ENCODE measurements at regions not wholly inside any gene's neighbourhood (a gene's known extent, or its start where the extent isn't known, plus 50 kb on each side); places are given as distances from the start of the nearest gene placed in this dataset.

DNA sequence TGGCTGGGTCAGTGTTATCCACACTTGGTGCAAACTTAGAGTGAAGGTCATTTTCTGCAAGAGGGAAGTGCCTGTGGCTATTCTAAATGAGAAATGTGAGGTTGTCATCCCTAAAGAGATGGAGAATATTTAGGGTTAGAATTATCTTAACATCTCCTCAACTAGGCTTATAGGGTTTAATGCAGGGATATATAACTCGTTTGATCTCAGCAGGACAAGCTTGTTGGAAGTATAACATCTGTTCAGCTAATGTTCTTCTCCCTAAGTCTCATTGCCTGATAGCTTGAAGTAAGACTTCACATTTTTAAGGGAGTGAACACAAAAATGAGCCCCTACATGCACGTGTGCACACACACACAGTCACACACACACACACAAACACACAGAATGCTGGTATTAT lies 75.9 kb upstream of the NRXN1 start:
- H3K4me1 ChIP-seq (ENCODE audit: control insufficient read depth, insufficient read depth, low read length), result no peaks in the 10 kb centered on the region
- no peaks in the 10 kb centered on the region for H3K9me3 ChIP-seq (ENCODE audit: control insufficient read depth, low read depth, low read length)
- H3K36me3 ChIP-seq (ENCODE audit: control insufficient read depth, insufficient read depth, low read length), result no peaks in the 10 kb centered on the region
- H3K4me3 ChIP-seq (ENCODE audit: low read length), result no peak overlapping the region
- WGBS (ENCODE audit: insufficient coverage, low lambda C conversion rate), result no CpG with 5 or more reads among the region's 2 CpGs
- H3K27ac ChIP-seq (ENCODE audit: low read length), result no peak overlapping the region
- H3K27me3 ChIP-seq (ENCODE audit: control insufficient read depth, insufficient read depth, low read length), result no peaks in the 10 kb centered on the region
- no peak for DNase-seq

- Histone ChIP-seq H3K36me3 (ENCODE audit: control insufficient read depth, insufficient read depth, low read length) (no peaks in the 10 kb centered on the region), H3K4me1 (ENCODE audit: control insufficient read depth, insufficient read depth, low read length) (no peaks in the 10 kb centered on the region), H3K9me3 (ENCODE audit: control insufficient read depth, low read depth, low read length) (no peaks in the 10 kb centered on the region), H3K27me3 (ENCODE audit: control insufficient read depth, insufficient read depth, low read length) (no peaks in the 10 kb centered on the region), H3K27ac (ENCODE audit: low read length) (no peak overlapping the region), H3K4me3 (ENCODE audit: low read length) (no peak overlapping the region)
- WGBS (ENCODE audit: insufficient coverage, low lambda C conversion rate), result 80% methylated on average over 1 of the region's 2 CpGs
- DNase-seq, result no peak
Measured at GRCh38 chr2:51105811-51106210, 73.9 kb upstream of the NRXN1 start.

DNA sequence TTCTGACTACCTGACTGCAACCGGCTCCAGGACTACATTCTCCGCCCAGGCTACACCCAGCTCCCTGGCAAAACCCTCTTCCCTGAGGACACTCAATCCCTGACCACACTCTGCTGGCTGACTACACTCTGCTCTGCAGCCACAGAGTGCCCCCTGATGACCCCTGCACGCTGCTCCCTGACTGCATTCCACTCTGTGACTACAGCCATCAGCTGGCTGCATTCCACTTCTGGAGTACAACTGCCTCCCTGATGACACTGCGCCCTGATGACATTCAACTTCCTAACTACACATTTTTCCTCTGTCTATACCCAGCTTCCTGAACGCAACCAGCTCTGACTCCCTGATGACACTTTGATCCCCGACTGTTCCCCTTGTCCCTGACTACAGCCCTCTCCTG lies 71.3 kb upstream of the NRXN1 start:
- DNase-seq, result peak; percentile 3 to 17
- no peaks in the 10 kb centered on the region for H3K36me3 ChIP-seq (ENCODE audit: control insufficient read depth, insufficient read depth, low read length)
- 40% methylated on average over 1 of the region's 6 CpGs for WGBS (ENCODE audit: insufficient coverage, low lambda C conversion rate)
- H3K9me3 ChIP-seq (ENCODE audit: control insufficient read depth, low read depth, low read length), result no peaks in the 10 kb centered on the region
- H3K27me3 ChIP-seq (ENCODE audit: control insufficient read depth, insufficient read depth, low read length), result no peaks in the 10 kb centered on the region
- H3K4me1 ChIP-seq (ENCODE audit: control insufficient read depth, insufficient read depth, low read length), result no peaks in the 10 kb centered on the region
- no peak overlapping the region for H3K27ac ChIP-seq (ENCODE audit: low read length)
- no peak overlapping the region for H3K4me3 ChIP-seq (ENCODE audit: low read length)

GRCh38 chr2:51093016-51093415 lies 61.1 kb upstream of the NRXN1 start:
- no peak for DNase-seq
- H3K4me1 ChIP-seq (ENCODE audit: control insufficient read depth, insufficient read depth, low read length), result no peaks in the 10 kb centered on the region
- H3K36me3 ChIP-seq (ENCODE audit: control insufficient read depth, insufficient read depth, low read length), result no peaks in the 10 kb centered on the region
- WGBS (ENCODE audit: insufficient coverage, low lambda C conversion rate), result 100% methylated on average over 2 of the region's 4 CpGs
- H3K27me3 ChIP-seq (ENCODE audit: control insufficient read depth, insufficient read depth, low read length), result no peaks in the 10 kb centered on the region
- H3K9me3 ChIP-seq (ENCODE audit: control insufficient read depth, low read depth, low read length), result no peaks in the 10 kb centered on the region
- H3K4me3 ChIP-seq (ENCODE audit: low read length), result no peak overlapping the region
- H3K27ac ChIP-seq (ENCODE audit: low read length), result no peak overlapping the region

DNA sequence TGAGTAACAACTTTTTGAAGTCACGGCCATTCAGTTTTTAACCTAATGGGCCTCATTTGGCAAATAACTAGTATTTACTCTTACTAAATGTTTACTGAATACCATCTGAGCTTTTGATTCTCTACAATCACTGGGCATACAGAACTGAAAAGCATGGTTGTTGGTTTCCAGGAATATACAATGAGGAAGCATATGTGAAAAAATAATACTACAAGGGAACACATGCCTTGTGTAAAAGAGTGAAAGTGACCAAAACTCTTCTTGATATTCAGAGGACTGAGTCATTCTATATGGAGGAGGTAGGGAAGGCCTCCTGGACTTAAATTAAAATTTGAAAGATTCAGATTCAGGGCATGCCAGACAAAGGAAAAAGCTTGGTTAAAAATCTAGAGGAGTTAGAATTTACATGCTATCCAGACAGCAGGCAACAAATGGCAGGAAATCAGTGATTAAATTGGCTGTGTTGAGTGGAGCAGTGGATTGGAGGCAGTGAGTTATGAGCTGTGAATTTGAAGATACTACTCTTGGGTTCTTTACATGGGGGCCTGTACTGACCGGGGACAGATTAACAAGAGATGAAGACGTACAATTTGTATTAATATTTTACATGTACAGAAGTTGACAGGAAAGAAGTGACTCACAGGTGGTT lies 53.6 kb upstream of the NRXN1 start:
- no peak for DNase-seq
- no peaks in the 10 kb centered on the region for H3K9me3 ChIP-seq (ENCODE audit: control insufficient read depth, low read depth, low read length)
- no peak overlapping the region for H3K4me3 ChIP-seq (ENCODE audit: low read length)
- WGBS (ENCODE audit: insufficient coverage, low lambda C conversion rate), result 88% methylated on average over 1 of the region's 3 CpGs
- no peaks in the 10 kb centered on the region for H3K4me1 ChIP-seq (ENCODE audit: control insufficient read depth, insufficient read depth, low read length)
- H3K36me3 ChIP-seq (ENCODE audit: control insufficient read depth, insufficient read depth, low read length), result no peaks in the 10 kb centered on the region
- no peaks in the 10 kb centered on the region for H3K27me3 ChIP-seq (ENCODE audit: control insufficient read depth, insufficient read depth, low read length)
- H3K27ac ChIP-seq (ENCODE audit: low read length), result no peak overlapping the region

- Histone ChIP-seq H3K36me3 (ENCODE audit: control insufficient read depth, insufficient read depth, low read length) (no peaks in the 10 kb centered on the region), H3K4me3 (ENCODE audit: low read length) (no peak overlapping the region), H3K4me1 (ENCODE audit: control insufficient read depth, insufficient read depth, low read length) (no peaks in the 10 kb centered on the region), H3K9me3 (ENCODE audit: control insufficient read depth, low read depth, low read length) (no peaks in the 10 kb centered on the region), H3K27me3 (ENCODE audit: control insufficient read depth, insufficient read depth, low read length) (no peaks in the 10 kb centered on the region), H3K27ac (ENCODE audit: low read length) (no peak overlapping the region)
- DNase-seq, result no peak
- WGBS (ENCODE audit: insufficient coverage, low lambda C conversion rate), result no CpG with 5 or more reads among the region's 2 CpGs
Measured at GRCh38 chr2:51084750-51085149, 52.8 kb upstream of the NRXN1 start.

Data from large intestine (tissue), 3 donors.